Brain microvascular endothelial cell (primary cell): ENCODE measurements at regions not wholly inside any gene's neighbourhood (a gene's known extent, or its start where the extent isn't known, plus 50 kb on each side); places are given as distances from the start of the nearest gene placed in this dataset.

Experiments
- DNase-seq: peaks from one replicate; pipeline ENCODE4 v3.0.0-alpha.2; 2020
- H3K27ac ChIP-seq: fragments of 250-450 bp; sonication (Bioruptor Pico); 2 replicates; pipeline ENCODE4 v1.5.1; 2020; ENCODE audit warnings: mild to moderate bottlenecking, moderate library complexity
- H3K27me3 ChIP-seq: fragments of 250-450 bp; sonication (Bioruptor Pico); replicated peaks from 2 replicates; pipeline ENCODE4 v1.5.1; 2020; ENCODE audit warnings: mild to moderate bottlenecking
- H3K36me3 ChIP-seq: fragments of 250-450 bp; sonication (Bioruptor Pico); replicated peaks from 2 replicates; pipeline ENCODE4 v1.5.1; 2020; ENCODE audit warnings: mild to moderate bottlenecking
- H3K4me3 ChIP-seq: 2 replicates; pipeline ENCODE4 v1.5.1; 2011; ENCODE audit warnings: low read depth, mild to moderate bottlenecking, control low read depth, low read length, moderate library complexity
- CTCF ChIP-seq: IDR thresholded peaks from 2 replicates; pipeline ENCODE4 v1.5.1; 2011; ENCODE audit warnings: low read depth, mild to moderate bottlenecking, moderate library complexity, low read length, control low read depth, inconsistent platforms; ENCODE audit errors: missing control alignments
- in situ Hi-C: cut with HindIII; loops from 2 replicates; pipeline ENCODE4 v1.10.0; 2017; ENCODE audit warnings: low sequenced_read_pairs, low pct_ligation_motif_present

GRCh38 chr9:13590996-13591395 lies 311.5 kb upstream of the MPDZ start:
- Histone ChIP-seq H3K4me3 (no peak overlapping the region), H3K36me3 (no peaks in the 10 kb centered on the region), H3K27me3 (no peaks in the 10 kb centered on the region), H3K27ac (no peak overlapping the region)
- TF ChIP-seq CTCF: no peak
- DNase-seq: no peak
- in situ Hi-C loops: no loop called here

DNA sequence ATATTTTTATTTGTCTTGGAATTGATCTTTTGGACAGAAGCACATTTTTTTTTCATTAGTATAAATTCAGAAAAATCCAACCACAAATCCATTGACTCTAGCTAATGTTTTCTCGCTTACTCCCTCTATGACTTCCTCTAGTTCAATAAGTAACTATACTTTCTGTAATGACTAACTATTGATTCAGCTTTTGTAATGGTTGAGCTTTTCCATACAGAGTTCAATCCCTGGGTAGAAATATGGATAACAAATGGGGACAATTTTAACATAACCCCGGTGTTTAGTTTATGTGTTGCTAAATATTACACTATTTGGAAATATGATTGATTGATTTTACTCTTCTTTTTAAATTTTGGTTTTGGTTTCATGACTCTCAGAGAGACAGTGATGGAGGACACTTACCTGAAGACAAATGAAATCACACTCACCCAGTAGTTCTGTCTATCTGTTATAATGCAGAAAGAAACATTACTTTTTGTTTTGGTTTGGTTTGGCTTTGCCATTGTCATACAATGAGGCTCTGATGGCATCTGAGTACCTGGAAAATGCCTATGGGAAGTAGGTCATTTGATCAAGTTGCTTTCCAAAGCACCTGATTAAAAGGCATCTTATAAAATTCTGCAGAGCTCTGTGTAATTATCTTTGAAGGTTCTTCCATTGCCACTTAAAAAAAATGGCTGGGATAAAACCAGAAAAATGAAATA lies 309.7 kb upstream of the MPDZ start:
- Histone ChIP-seq H3K36me3 (no peaks in the 10 kb centered on the region), H3K4me3 (no peak overlapping the region), H3K27me3 (no peaks in the 10 kb centered on the region), H3K27ac (no peak overlapping the region)
- no peak for TF ChIP-seq CTCF
- DNase-seq: no peak
- in situ Hi-C loops: no loop called here

GRCh38 chr9:13588151-13589033 lies 308.9 kb upstream of the MPDZ start:
- Histone ChIP-seq H3K36me3 (no peaks in the 10 kb centered on the region), H3K27ac (no peak overlapping the region), H3K27me3 (no peaks in the 10 kb centered on the region), H3K4me3 (no peak overlapping the region)
- no peak for DNase-seq
- in situ Hi-C loops: no loop called here
- no peak for TF ChIP-seq CTCF

DNA sequence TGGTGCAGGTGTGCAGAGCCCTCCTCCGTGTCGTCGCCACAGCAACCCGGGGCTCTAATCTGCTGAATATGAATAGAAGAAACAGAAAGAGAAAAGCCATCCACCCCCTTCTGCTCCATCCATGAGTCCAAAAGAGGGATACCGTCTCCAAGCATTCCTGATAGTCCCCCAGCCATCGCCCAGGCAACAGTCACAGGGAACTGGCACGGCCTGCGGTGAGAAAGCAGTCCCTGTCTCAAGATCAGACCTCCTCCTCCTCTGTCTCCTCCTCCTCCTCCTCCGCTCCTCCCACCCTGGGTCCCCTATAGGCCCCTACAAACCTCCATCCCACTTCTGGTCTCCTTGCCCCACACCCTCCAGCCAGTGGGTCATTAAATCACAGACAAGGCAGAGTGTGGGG lies 308.1 kb upstream of the MPDZ start:
- no peak for DNase-seq
- Histone ChIP-seq H3K4me3 (no peak overlapping the region), H3K27ac (no peak overlapping the region), H3K27me3 (no peaks in the 10 kb centered on the region), H3K36me3 (no peaks in the 10 kb centered on the region)
- TF ChIP-seq CTCF: no peak
- in situ Hi-C loops: no loop called here

DNA sequence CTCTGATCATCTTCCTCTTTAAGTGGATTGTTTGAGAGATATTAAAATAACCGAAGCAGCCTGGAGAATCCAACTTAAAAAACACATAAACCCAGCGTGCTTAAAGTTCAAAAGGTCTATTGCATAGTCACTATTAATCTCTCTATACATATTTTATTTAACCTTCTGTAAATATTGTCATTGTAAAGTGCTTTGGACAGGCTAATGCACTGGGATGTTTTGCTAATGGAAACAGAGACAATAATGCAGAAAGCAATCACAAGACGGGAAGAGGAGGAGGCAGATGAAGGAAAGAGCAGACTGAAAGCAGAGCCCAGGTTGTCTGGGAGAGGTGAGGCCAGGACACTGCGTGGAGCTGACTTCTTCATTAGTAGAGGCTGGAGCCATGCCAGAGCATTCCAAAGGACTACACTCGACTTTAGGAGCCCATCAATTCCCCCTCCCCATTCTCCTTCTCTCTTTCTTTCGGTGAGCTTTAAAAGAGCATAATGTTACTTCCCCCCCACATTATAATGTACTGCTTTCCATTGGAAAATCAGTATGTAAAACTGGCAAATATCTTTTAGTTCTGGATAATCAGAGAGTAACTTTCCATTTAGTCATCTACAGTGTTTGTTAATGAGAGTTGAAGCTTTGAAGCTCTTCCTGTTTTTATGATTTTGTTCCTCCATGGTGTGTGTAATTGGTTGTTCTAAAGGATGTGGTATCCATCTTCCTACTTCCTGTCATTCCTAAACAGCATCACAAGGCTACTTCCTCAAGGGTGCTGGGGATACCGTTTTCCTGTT lies 307.3 kb upstream of the MPDZ start:
- no peaks in the 10 kb centered on the region for H3K27me3 ChIP-seq
- H3K27ac ChIP-seq: no peak overlapping the region
- H3K4me3 ChIP-seq: no peak overlapping the region
- TF ChIP-seq CTCF: no peak
- DNase-seq: no peak
- in situ Hi-C loops: no loop called here
- no peaks in the 10 kb centered on the region for H3K36me3 ChIP-seq
